Keratinocyte (primary cell): ENCODE measurements at regions not wholly inside any gene's neighbourhood (a gene's known extent, or its start where the extent isn't known, plus 50 kb on each side); places are given as distances from the start of the nearest gene placed in this dataset.

Source experiments
- DNase-seq: peaks from one replicate; pipeline ENCODE4 v3.0.0-alpha.2; 2011; ENCODE audit warnings: low read depth, missing footprints, low spot score
- FAIRE-seq: peaks from 2 replicates; lab custom pipeline; 2011; peaks lifted over from hg19 to GRCh38; lab: Jason Lieb, UNC
- H2AFZ ChIP-seq: 2 replicates; pipeline ENCODE4 v1.6.0; 2012; ENCODE audit warnings: low read length, control low read depth, inconsistent platforms; ENCODE audit not compliant: control insufficient read depth
- H3K27ac ChIP-seq: 2 replicates; pipeline ENCODE4 v1.5.1; 2011; ENCODE audit warnings: low read length; ENCODE audit not compliant: control insufficient read depth, insufficient read depth
- H3K27me3 ChIP-seq: 3 replicates; pipeline ENCODE4 v1.6.0; 2011; ENCODE audit warnings: low read length; ENCODE audit not compliant: control insufficient read depth, insufficient read depth; ENCODE audit errors: extremely low read depth
- H3K36me3 ChIP-seq, 2 experiments: 2 replicates in 1 of 2; 3 replicates in 1 of 2; pipeline ENCODE4 v1.5.1; 2011; ENCODE audit warnings: low read length in 2 of 2, mild to moderate bottlenecking in 1 of 2; ENCODE audit not compliant: control insufficient read depth in 2 of 2, insufficient read depth in 2 of 2; ENCODE audit errors: extremely low read depth in 1 of 2
- H3K4me1 ChIP-seq: 3 replicates; pipeline ENCODE4 v1.5.1; 2011; ENCODE audit warnings: low read length; ENCODE audit not compliant: control insufficient read depth, insufficient read depth; ENCODE audit errors: extremely low read depth
- H3K4me2 ChIP-seq: 3 replicates; pipeline ENCODE4 v1.6.0; 2011; ENCODE audit warnings: low read depth, low read length; ENCODE audit not compliant: control insufficient read depth, insufficient read depth; ENCODE audit errors: extremely low read depth
- H3K4me3 ChIP-seq, 3 experiments: fragments of 200-600 bp in 1 of 3; sonication (generic) in 1 of 3; 2 replicates in 2 of 3; 3 replicates in 1 of 3; pipeline ENCODE4 v1.5.1; 2011 to 2016; ENCODE audit warnings: low read length in 3 of 3, mild to moderate bottlenecking in 3 of 3, control low read depth in 2 of 3, inconsistent platforms in 1 of 3, low read depth in 1 of 3, mixed read lengths in 1 of 3, mixed run types in 1 of 3, moderate library complexity in 1 of 3; ENCODE audit not compliant: control insufficient read depth in 2 of 3, insufficient read depth in 2 of 3; ENCODE audit errors: extremely low read depth in 1 of 3
- H3K79me2 ChIP-seq: 2 replicates; pipeline ENCODE4 v1.6.0; 2012; ENCODE audit warnings: low read length; ENCODE audit not compliant: control insufficient read depth, insufficient read depth
- H3K9ac ChIP-seq: 3 replicates; pipeline ENCODE4 v1.6.0; 2011; ENCODE audit warnings: low read length; ENCODE audit not compliant: control insufficient read depth, insufficient read depth; ENCODE audit errors: extremely low read depth
- H3K9me1 ChIP-seq: 3 replicates; pipeline ENCODE4 v1.6.0; 2011; ENCODE audit warnings: low read length; ENCODE audit not compliant: control insufficient read depth, insufficient read depth; ENCODE audit errors: extremely low read depth
- H3K9me3 ChIP-seq: 2 replicates; pipeline ENCODE4 v1.5.1; 2012; ENCODE audit warnings: low read depth, low read length; ENCODE audit not compliant: control insufficient read depth
- H4K20me1 ChIP-seq: 3 replicates; pipeline ENCODE4 v1.6.0; 2011; ENCODE audit warnings: low read length; ENCODE audit not compliant: control insufficient read depth, insufficient read depth; ENCODE audit errors: extremely low read depth
- CTCF ChIP-seq, 3 experiments: IDR thresholded peaks in 1 of 3; conservative IDR thresholded peaks in 1 of 3; optimal IDR thresholded peaks in 1 of 3; 2 replicates in 2 of 3; 3 replicates in 1 of 3; pipeline versions ENCODE3 to v1.5.1; 2011; ENCODE audit warnings: low read length in 3 of 3, mild to moderate bottlenecking in 3 of 3, moderate library complexity in 2 of 3, control low read depth in 1 of 3, inconsistent platforms in 1 of 3; ENCODE audit not compliant: insufficient read depth in 2 of 3; ENCODE audit errors: extremely low read depth in 1 of 3
- EZH2 ChIP-seq: IDR thresholded peaks from one replicate; pipeline ENCODE4 v1.6.1; 2012; ENCODE audit warnings: inconsistent platforms, mild to moderate bottlenecking, low read length, moderate library complexity
- dilution Hi-C: fragments of 300-500 bp; cut with MboI; formaldehyde crosslinking; loops from one replicate; pipeline ENCODE4 v1.7.0; 2020; ENCODE audit warnings: low sequenced_read_pairs; ENCODE audit not compliant: extremely low pct_ligation_motif_present

GRCh38 chr3:139103484-139103883, 58.8 kb upstream of the PRR23C start:
- H4K20me1 ChIP-seq = no peaks in the 10 kb centered on the region
- H3K9ac ChIP-seq = no peak overlapping the region
- H2AFZ ChIP-seq = no peak overlapping the region
- H3K9me1 ChIP-seq = no peaks in the 10 kb centered on the region
- H3K79me2 ChIP-seq = no peaks in the 10 kb centered on the region
- H3K36me3 ChIP-seq = no peaks in the 10 kb centered on the region
- H3K4me2 ChIP-seq = no peak overlapping the region
- dilution Hi-C loops = loop anchor here (25.0 kb wide), 1 partner anchor 209 kb away; no protein-coding TSS in a partner anchor
- no peak overlapping the region for H3K4me3 ChIP-seq
- no peaks in the 10 kb centered on the region for H3K4me1 ChIP-seq
- no peaks in the 10 kb centered on the region for H3K27me3 ChIP-seq
- no peaks in the 10 kb centered on the region for H3K9me3 ChIP-seq
- DNase-seq (no peak), FAIRE-seq (no peak)
- H3K27ac ChIP-seq = no peak overlapping the region
- no peak for TF ChIP-seq EZH2
- no peak for TF ChIP-seq CTCF (optimal IDR thresholded peaks at IDR 0.05 in 1 of 3, IDR thresholded peaks at IDR 0.05 in 1 of 3, conservative IDR thresholded peaks at IDR 0.05 in 1 of 3; ENCODE audit: extremely low read depth in 1 of 3, insufficient read depth in 2 of 3, low read length in 3 of 3)

- FAIRE-seq (no peak), DNase-seq (no peak)
These were observed 59.4 kb upstream of the PRR23C start for GRCh38 chr3:139104062-139104461.

More at GRCh38 chr3:139104062-139104461, 59.4 kb upstream of the PRR23C start:
- no peak overlapping the region for H3K9ac ChIP-seq
- H3K4me1 ChIP-seq = no peaks in the 10 kb centered on the region
- no peak overlapping the region for H2AFZ ChIP-seq
- no peaks in the 10 kb centered on the region for H4K20me1 ChIP-seq
- no peak for TF ChIP-seq EZH2
- no peak for TF ChIP-seq CTCF (optimal IDR thresholded peaks at IDR 0.05 in 1 of 3, IDR thresholded peaks at IDR 0.05 in 1 of 3, conservative IDR thresholded peaks at IDR 0.05 in 1 of 3; ENCODE audit: extremely low read depth in 1 of 3, insufficient read depth in 2 of 3, low read length in 3 of 3)
- no peaks in the 10 kb centered on the region for H3K9me1 ChIP-seq
- H3K27me3 ChIP-seq = no peaks in the 10 kb centered on the region
- H3K4me3 ChIP-seq = no peak overlapping the region
- H3K79me2 ChIP-seq = no peaks in the 10 kb centered on the region
- dilution Hi-C loops = loop anchor here (25.0 kb wide), 1 partner anchor 208 kb away; no protein-coding TSS in a partner anchor
- H3K9me3 ChIP-seq = no peaks in the 10 kb centered on the region
- H3K27ac ChIP-seq = no peak overlapping the region
- H3K36me3 ChIP-seq = no peaks in the 10 kb centered on the region
- H3K4me2 ChIP-seq = no peak overlapping the region
